ENCODE measurements at regions not wholly inside any gene's neighbourhood (a gene's known extent, or its start where the extent isn't known, plus 50 kb on each side); places are given as distances from the start of the nearest gene placed in this dataset.

GRCh38 chr9:120117081-120117480 is 462.9 kb downstream of the CDK5RAP2 start:
- DNase-seq (ENCODE audit: low read depth), result no peak

DNA sequence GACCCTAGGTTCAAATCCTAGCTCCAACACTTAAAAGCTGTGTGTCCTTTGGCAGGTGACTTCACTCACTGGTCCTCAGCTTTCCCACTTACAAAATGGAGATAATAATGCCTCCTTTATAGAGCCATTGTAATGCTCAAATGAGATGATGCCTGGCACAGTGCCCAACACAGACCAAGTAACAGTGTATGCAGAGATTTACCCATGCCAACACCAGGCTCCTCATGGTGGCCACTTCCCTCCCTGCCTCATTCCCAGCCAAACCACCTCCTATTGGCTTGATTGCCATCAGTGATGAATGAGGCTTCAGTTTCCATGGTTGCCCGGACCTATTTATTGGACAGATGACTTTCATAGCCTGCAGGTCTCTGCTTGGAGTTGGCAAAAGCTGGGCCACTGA is 469.4 kb downstream of the CDK5RAP2 start:
- DNase-seq (ENCODE audit: low read depth), result no peak

DNA sequence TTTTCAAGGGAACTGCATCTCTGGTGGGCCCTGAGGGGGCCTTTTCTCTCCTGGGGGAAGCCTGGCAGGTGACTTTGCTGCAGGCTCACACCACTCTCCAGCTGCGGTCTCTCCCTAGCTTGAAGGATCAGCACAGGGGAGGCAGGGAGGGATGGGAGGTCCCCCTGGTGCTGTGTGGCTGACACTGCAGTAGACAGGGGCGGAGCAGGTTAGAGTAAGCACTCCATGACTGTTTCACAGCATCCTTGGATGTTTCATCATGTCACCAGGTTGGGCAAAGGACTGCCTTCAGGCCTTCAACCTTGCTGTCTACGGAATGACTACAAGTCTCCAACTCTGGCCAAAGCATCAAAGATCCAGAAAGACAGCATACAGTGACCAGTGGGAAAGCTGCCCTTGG is 470.7 kb downstream of the CDK5RAP2 start:
- no peak for DNase-seq (ENCODE audit: low read depth)

GRCh38 chr9:120107138-120107537 is 472.8 kb downstream of the CDK5RAP2 start:
- no peak for DNase-seq (ENCODE audit: low read depth)

DNA sequence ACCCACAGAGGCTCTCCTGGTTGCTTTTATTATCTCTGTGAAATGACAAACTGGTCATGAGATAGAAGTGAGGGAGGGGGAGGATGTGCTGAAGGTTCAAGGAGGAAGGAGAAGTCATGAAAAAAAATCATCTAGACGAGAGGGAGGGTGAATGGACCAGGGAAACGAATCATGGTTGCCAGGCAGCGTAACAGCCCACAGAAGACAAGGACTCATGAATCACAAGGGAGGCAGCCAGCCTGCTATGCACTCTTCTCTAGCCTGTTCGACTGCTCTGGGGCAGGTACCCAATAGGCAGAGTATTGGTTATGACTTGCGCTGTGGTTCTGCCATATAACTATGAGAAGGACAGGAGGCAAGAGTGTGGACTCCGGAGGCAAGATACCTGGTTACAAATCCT is 475.2 kb downstream of the CDK5RAP2 start:
- DNase-seq (ENCODE audit: low read depth), result no peak

DNA sequence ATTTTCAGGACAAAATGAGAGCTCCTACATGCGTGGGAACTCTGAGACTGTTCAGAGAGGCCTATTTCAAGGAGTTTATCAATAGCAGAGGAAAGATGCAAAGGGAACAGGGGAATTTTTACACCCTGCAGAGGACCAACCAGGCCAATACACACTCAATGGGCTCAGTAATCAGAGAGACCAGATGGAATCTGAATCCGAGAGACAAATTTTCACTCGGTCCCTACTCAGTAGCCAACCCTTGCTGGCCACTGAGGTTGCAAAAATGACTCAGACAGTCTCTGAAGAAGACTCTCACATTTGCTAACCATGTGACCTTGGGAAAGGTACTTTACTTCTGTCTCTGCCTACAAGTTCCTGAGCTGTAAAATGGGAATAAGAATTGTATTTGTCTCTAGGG is 479.4 kb downstream of the CDK5RAP2 start:
- DNase-seq (ENCODE audit: low read depth), result no peak

- DNase-seq (ENCODE audit: low read depth), result no peak
Measured at GRCh38 chr9:120099065-120099464, 480.9 kb downstream of the CDK5RAP2 start.

GRCh38 chr9:120098584-120098983 is 481.4 kb downstream of the CDK5RAP2 start:
- DNase-seq (ENCODE audit: low read depth), result no peak

- no peak for DNase-seq (ENCODE audit: low read depth)
Measured at GRCh38 chr9:120091206-120091605, 488.8 kb downstream of the CDK5RAP2 start.

DNA sequence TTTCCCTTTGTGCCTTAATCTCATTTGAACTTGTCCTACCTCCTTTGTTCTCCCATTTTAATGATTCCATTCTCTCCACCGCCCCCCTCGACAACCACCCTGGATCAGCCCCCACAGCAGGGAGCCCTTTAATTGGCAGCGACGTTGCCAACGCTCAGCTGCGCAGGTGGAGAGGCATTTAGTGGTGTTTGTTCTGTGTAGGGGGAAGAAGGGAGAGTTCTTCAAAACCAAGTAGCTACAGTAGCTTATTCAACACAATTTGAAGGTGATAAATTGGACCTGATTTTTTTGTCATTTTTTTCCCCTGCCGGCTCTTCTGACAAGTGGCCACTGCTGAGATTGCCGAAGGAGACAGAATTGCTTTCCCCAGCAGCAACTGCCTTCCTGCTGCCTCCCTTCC is 499.1 kb downstream of the CDK5RAP2 start:
- DNase-seq (ENCODE audit: low read depth), result no peak

GRCh38 chr9:120078112-120078511 is 501.9 kb downstream of the CDK5RAP2 start:
- no peak for DNase-seq (ENCODE audit: low read depth)

- no peak for DNase-seq (ENCODE audit: low read depth)
Measured at GRCh38 chr9:120071760-120072159, 508.2 kb downstream of the CDK5RAP2 start.

DNA sequence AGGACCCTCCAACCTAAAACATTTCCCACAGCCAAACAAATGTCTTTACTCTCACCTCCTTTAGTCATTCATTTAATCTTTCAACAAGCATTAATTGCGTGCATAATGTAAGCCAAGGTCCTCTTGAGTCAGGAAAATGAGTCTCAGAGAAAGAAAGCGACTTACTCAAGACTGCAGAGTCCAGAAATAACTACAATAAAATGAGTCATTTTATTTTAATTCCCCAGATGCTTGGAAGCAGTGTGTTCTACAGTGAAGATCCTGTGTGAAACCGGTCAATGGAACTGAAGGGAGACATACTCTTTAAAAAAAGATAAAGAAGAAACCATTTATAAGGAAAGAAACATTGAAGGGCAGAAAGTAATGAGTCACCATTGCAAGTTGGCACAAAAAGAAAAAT is 513.7 kb downstream of the CDK5RAP2 start:
- DNase-seq (ENCODE audit: low read depth), result no peak

DNA sequence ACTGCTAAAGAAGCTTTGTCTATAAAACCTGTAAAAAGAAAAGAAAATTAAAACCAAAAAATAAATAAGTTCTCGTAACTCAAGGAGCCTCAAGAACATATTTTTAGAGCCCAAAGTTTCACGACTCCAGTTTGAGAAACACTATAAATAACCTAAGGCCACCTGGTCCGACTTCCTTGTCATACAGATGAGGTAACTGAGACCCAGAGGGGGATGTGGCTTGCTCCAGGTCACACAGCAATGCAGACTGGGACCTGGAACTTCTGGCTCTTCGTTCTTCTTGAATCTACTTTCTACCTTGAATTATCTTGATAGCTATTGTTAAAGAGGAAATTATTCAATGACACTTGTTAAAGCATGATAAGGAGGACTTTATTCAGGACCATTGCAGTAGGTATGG is 514.8 kb downstream of the CDK5RAP2 start:
- no peak for DNase-seq (ENCODE audit: low read depth)

GRCh38 chr9:120045011-120045410 is 535.0 kb downstream of the CDK5RAP2 start:
- no peak for DNase-seq (ENCODE audit: low read depth)

DNA sequence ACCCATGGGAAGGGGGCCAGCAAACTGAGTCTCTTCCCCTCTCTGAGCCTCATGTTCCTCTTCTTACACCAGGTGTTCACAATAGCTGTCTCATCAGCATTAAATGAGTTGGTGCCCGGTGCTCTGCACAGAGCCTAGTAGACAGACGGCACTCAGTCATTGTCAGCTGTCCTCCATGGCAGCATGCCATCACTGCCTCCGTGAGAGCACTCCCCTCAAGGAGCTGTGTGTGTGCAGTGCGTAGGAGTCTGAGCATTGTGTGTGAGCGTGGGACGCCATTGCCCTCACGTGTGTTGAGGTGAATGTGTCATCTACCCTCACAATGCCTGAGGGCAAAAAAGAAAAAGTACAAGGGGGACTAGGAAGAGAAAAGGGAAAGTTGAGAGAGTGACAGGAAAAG is 536.5 kb downstream of the CDK5RAP2 start:
- DNase-seq (ENCODE audit: low read depth), result no peak

DNA sequence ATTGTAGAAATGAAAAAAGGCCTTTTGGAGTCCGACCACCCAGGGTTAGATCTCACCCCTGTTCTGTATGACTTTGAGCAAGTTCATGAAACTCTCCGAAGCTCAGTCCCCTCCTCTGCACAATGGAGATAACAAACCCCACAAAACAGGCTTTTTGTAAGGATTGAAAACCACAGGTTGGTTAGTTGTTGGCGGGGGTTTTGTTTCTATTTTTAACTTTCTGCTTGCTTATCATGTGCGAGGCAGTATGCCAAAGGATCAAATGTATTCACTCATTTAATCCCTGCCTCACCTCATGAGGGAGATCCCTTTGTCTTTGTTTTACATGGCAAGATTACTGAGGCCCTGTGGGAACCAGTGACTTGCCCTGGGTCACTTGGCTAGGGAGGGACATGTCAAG is 539.1 kb downstream of the CDK5RAP2 start:
- DNase-seq (ENCODE audit: low read depth), result no peak

DNA sequence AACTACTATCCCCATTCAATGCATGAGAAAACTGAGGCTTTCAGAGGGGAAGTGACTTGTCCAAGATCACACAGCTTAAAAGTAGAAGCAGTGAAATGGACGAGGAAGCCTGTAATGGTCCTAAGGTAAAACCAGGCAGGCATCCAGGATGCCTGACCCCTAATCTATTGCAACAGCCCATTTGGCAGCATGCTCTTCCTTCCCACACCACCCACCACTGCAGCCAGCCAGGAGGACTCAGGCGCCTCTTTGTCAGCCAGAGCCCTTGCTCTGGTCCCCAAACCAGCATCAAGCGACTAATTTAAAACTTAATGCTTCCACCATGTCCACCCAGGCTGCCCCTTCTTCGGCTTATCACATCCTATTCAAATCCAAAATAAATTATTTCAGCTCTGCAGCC is 541.6 kb downstream of the CDK5RAP2 start:
- DNase-seq (ENCODE audit: low read depth), result no peak

- DNase-seq (ENCODE audit: low read depth), result no peak
Measured at GRCh38 chr9:120032639-120033038, 547.3 kb downstream of the CDK5RAP2 start.

DNA sequence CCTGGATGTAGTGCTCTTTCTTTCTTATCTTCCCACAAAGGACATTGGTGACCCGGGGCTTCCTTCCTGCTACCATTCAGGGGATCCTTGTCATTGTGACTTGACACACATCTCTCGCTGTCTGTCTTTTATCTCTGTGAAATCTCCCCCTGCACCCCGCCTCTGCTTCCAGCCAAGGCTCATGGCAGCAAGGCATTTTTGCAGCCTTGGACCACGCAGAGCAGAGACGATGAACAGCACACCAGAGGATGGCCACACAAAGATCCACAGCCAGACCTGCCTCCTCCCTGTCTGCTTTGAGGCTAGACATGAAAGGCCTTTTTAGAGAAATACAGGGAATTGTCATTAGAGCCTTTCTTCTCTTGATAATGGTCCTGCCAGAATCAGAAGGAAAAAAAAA is 549.1 kb downstream of the CDK5RAP2 start:
- DNase-seq (ENCODE audit: low read depth), result no peak

GRCh38 chr9:120018550-120018949 is 561.4 kb downstream of the CDK5RAP2 start:
- no peak for DNase-seq (ENCODE audit: low read depth)

DNA sequence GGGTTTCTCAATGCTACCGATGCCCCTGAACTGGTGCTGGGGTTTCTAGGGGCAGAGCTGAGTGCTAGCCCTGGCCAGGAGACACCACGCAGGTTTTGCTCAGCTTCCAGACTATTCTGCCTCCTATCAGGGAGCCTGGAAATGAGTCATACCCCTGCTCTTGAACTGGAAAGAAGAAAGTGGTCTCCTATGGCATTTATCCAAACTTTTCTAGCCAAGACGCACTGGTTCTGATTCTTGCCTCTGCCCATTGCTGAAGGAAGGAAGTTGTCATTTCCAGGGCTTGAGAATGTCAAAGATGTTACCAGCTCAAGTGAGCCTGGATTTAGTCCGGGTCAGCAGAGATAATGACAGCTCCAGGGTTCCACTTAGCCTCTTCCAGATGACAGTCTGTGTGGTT is 561.9 kb downstream of the CDK5RAP2 start:
- DNase-seq (ENCODE audit: low read depth), result no peak

GRCh38 chr9:120016231-120016630 is 563.7 kb downstream of the CDK5RAP2 start:
- no peak for DNase-seq (ENCODE audit: low read depth)

- DNase-seq (ENCODE audit: low read depth), result no peak
Measured at GRCh38 chr9:120014796-120015195, 565.2 kb downstream of the CDK5RAP2 start.

GRCh38 chr9:120009856-120010255 is 570.1 kb downstream of the CDK5RAP2 start:
- no peak for DNase-seq (ENCODE audit: low read depth)
